H1 (cell line): ENCODE measurements at regions not wholly inside any gene's neighbourhood (a gene's known extent, or its start where the extent isn't known, plus 50 kb on each side); places are given as distances from the start of the nearest gene placed in this dataset.

ENCODE experiments used
- CTCF ChIA-PET: fragments of 300-600 bp; sonication (Branson Sonifier 250); formaldehyde crosslinking; loops from one replicate; lab custom pipeline; 2021; ENCODE audit not compliant: partially characterized antibody; lab: Charles Lee
- POLR2A ChIA-PET: fragments of 300-600 bp; sonication (Branson Sonifier 250); formaldehyde crosslinking; loops from one replicate; lab custom pipeline; 2021; ENCODE audit warnings: inconsistent platforms; ENCODE audit not compliant: partially characterized antibody; lab: Charles Lee
- DNase-seq, 2 experiments: peaks; one replicate each; pipeline versions ENCODE4 v3.0.0 to v3.0.0-alpha.2; 2010 to 2022; ENCODE audit warnings: low spot score in 2 of 2, low read depth in 1 of 2, mixed read lengths in 1 of 2
- FAIRE-seq: peaks from 2 replicates; lab custom pipeline; 2011; peaks lifted over from hg19 to GRCh38; lab: Jason Lieb, UNC
- H2AFZ ChIP-seq: 2 replicates; pipeline ENCODE4 v1.8.1; 2012; ENCODE audit warnings: low read length, inconsistent platforms
- H2AK5ac ChIP-seq: 2 replicates; pipeline ENCODE4 v1.6.1; 2013; ENCODE audit warnings: low read depth, low read length
- H2BK120ac ChIP-seq: replicated peaks from 2 replicates; pipeline ENCODE3; 2013; ENCODE audit warnings: low read depth, low read length, inconsistent platforms
- H2BK12ac ChIP-seq: 2 replicates; pipeline ENCODE4 v1.6.1; 2013; ENCODE audit warnings: low read depth, low read length
- H2BK15ac ChIP-seq: 2 replicates; pipeline ENCODE4 v1.6.1; 2013; ENCODE audit warnings: low read length
- H2BK20ac ChIP-seq: 2 replicates; pipeline ENCODE4 v1.6.1; 2013; ENCODE audit warnings: low read length
- H2BK5ac ChIP-seq: 2 replicates; pipeline ENCODE4 v1.6.1; 2013; ENCODE audit warnings: low read depth, low read length
- H3K14ac ChIP-seq: 2 replicates; pipeline ENCODE4 v1.6.1; 2013; ENCODE audit warnings: inconsistent platforms; ENCODE audit not compliant: insufficient read length
- H3K18ac ChIP-seq: 2 replicates; pipeline ENCODE4 v1.6.1; 2013; ENCODE audit warnings: low read length; ENCODE audit errors: extremely low read depth
- H3K23ac ChIP-seq: 2 replicates; pipeline ENCODE4 v1.6.1; 2013; ENCODE audit warnings: inconsistent platforms; ENCODE audit not compliant: insufficient read length
- H3K23me2 ChIP-seq: 2 replicates; pipeline ENCODE4 v1.6.1; 2013; ENCODE audit warnings: low read depth, low read length
- H3K27ac ChIP-seq: 2 replicates; pipeline ENCODE4 v1.6.1; 2011; ENCODE audit warnings: low read depth, low read length, inconsistent platforms
- H3K27me3 ChIP-seq, 4 experiments: replicated peaks in 1 of 4; 1 replicate in 1 of 4; 2 replicates in 3 of 4; pipeline versions ENCODE4 v1.6.1 to v1.8.1; 2011 to 2013; ENCODE audit warnings: low read length in 3 of 4, mild to moderate bottlenecking in 3 of 4, inconsistent platforms in 2 of 4, mixed read lengths in 2 of 4, moderate library complexity in 1 of 4; ENCODE audit not compliant: control insufficient read depth in 3 of 4, insufficient read depth in 3 of 4; ENCODE audit errors: extremely low read depth in 1 of 4
- H3K36me3 ChIP-seq, 4 experiments: 2 replicates each; pipeline versions ENCODE4 v1.6.1 to v1.8.1; 2011 to 2013; ENCODE audit warnings: mild to moderate bottlenecking in 4 of 4, low read length in 3 of 4, moderate library complexity in 2 of 4, control low read depth in 1 of 4, inconsistent platforms in 1 of 4; ENCODE audit not compliant: insufficient read depth in 4 of 4, control insufficient read depth in 2 of 4
- H3K4ac ChIP-seq: replicated peaks from 2 replicates; pipeline ENCODE3; 2013; ENCODE audit warnings: low read length, low read depth, mixed read lengths, inconsistent platforms; ENCODE audit not compliant: insufficient read length
- H3K4me1 ChIP-seq, 4 experiments: replicated peaks in 1 of 4; 1 replicate in 1 of 4; 2 replicates in 3 of 4; pipeline versions ENCODE4 v1.6.1 to v1.8.1; 2011 to 2013; ENCODE audit warnings: low read length in 3 of 4, inconsistent platforms in 2 of 4, mixed read lengths in 1 of 4; ENCODE audit not compliant: insufficient read depth in 4 of 4, control insufficient read depth in 3 of 4
- H3K4me2 ChIP-seq, 2 experiments: 2 replicates each; pipeline versions ENCODE4 v1.6.1 to v1.8.1; 2011 to 2013; ENCODE audit warnings: low read depth in 2 of 2, low read length in 2 of 2, control low read depth in 1 of 2, inconsistent platforms in 1 of 2, mild to moderate bottlenecking in 1 of 2; ENCODE audit not compliant: insufficient read depth in 1 of 2
- H3K4me3 ChIP-seq, 4 experiments: fragments of 200-600, 300-600 bp in 1 of 4; sonication (generic), shearing (Covaris generic), sonication (Bioruptor Twin) in 1 of 4; 2 replicates each; pipeline versions ENCODE4 v1.5.1 to v1.8.1; 2011 to 2016; ENCODE audit warnings: low read length in 4 of 4, low read depth in 3 of 4, control low read depth in 2 of 4, inconsistent platforms in 2 of 4, mild to moderate bottlenecking in 2 of 4, mixed read lengths in 1 of 4, moderate library complexity in 1 of 4; ENCODE audit not compliant: insufficient read depth in 2 of 4; ENCODE audit errors: extremely low read depth in 1 of 4
- H3K56ac ChIP-seq: replicated peaks from 2 replicates; pipeline ENCODE3; 2013; ENCODE audit warnings: low read depth, mild to moderate bottlenecking, mixed read lengths, low read length, inconsistent platforms; ENCODE audit not compliant: insufficient read length
- H3K79me1 ChIP-seq: 2 replicates; pipeline ENCODE4 v1.6.1; 2013; ENCODE audit warnings: low read depth, low read length, control low read depth
- H3K79me2 ChIP-seq, 2 experiments: 2 replicates each; pipeline versions ENCODE4 v1.6.1 to v1.8.1; 2012 to 2013; ENCODE audit warnings: low read length in 2 of 2, mild to moderate bottlenecking in 2 of 2, inconsistent platforms in 1 of 2; ENCODE audit not compliant: insufficient read depth in 2 of 2, control insufficient read depth in 1 of 2
- H3K9ac ChIP-seq, 4 experiments: replicated peaks in 1 of 4; 1 replicate in 1 of 4; 2 replicates in 3 of 4; pipeline versions ENCODE4 v1.6.1 to v1.8.1; 2011 to 2013; ENCODE audit warnings: low read depth in 3 of 4, low read length in 3 of 4, control low read depth in 2 of 4, mild to moderate bottlenecking in 2 of 4, moderate library complexity in 2 of 4, inconsistent platforms in 1 of 4; ENCODE audit errors: extremely low read depth in 1 of 4
- H3K9me3 ChIP-seq, 2 experiments: 2 replicates each; pipeline versions ENCODE4 v1.6.1 to v1.8.1; 2012 to 2013; ENCODE audit warnings: mild to moderate bottlenecking in 2 of 2, moderate library complexity in 2 of 2, control low read depth in 1 of 2, inconsistent platforms in 1 of 2, low read depth in 1 of 2, low read length in 1 of 2, mixed read lengths in 1 of 2; ENCODE audit not compliant: insufficient read depth in 2 of 2
- H4K20me1 ChIP-seq, 2 experiments: replicated peaks in 1 of 2; 2 replicates each; pipeline versions ENCODE3 to v1.8.1; 2011 to 2013; ENCODE audit warnings: inconsistent platforms in 2 of 2, low read length in 2 of 2, mild to moderate bottlenecking in 1 of 2; ENCODE audit not compliant: insufficient read depth in 2 of 2, control insufficient read depth in 1 of 2
- H4K5ac ChIP-seq: 2 replicates; pipeline ENCODE4 v1.6.1; 2013; ENCODE audit warnings: low read length, low read depth, mixed read lengths, inconsistent platforms; ENCODE audit not compliant: insufficient read length
- H4K8ac ChIP-seq: 2 replicates; pipeline ENCODE4 v1.8.0; 2013; ENCODE audit warnings: mild to moderate bottlenecking, moderate library complexity, low read length, inconsistent platforms; ENCODE audit not compliant: insufficient read depth; ENCODE audit errors: extremely low read depth
- H4K91ac ChIP-seq: replicated peaks from 2 replicates; pipeline ENCODE3; 2013; ENCODE audit warnings: low read length, mixed read lengths, inconsistent platforms; ENCODE audit not compliant: insufficient read length
- ASH2L ChIP-seq: fragments of 200-600, 300-600 bp; sonication (generic); IDR thresholded peaks from one replicate; pipeline ENCODE4 v1.7.1; 2017; ENCODE audit warnings: low read length
- BCL11A ChIP-seq, 2 experiments: IDR thresholded peaks; one replicate each; pipeline ENCODE4 v1.6.1; 2011; ENCODE audit warnings: low read depth in 2 of 2, low read length in 2 of 2, mild to moderate bottlenecking in 2 of 2
- CHD2 ChIP-seq: IDR thresholded peaks from 2 replicates; pipeline ENCODE4 v1.6.1; 2012; ENCODE audit warnings: low read length, improper control_type of control experiment
- CREB1 ChIP-seq: IDR thresholded peaks from 2 replicates; pipeline ENCODE4 v1.6.1; 2012; ENCODE audit warnings: inconsistent platforms
- EZH2 ChIP-seq: fragments of 200-600 bp; sonication (generic); IDR thresholded peaks from 2 replicates; pipeline ENCODE4 v1.7.1; 2012; ENCODE audit warnings: low read depth, mild to moderate bottlenecking, moderate library complexity, low read length, inconsistent platforms; ENCODE audit not compliant: severe bottlenecking
- POU5F1 ChIP-seq: IDR thresholded peaks from 2 replicates; pipeline ENCODE4 v1.6.1; 2011; ENCODE audit warnings: low read depth, mild to moderate bottlenecking, low read length, moderate library complexity
- RBBP5 ChIP-seq: IDR thresholded peaks from 2 replicates; pipeline ENCODE4 v1.7.1; 2012; ENCODE audit warnings: low read depth, mild to moderate bottlenecking, inconsistent platforms, low read length, moderate library complexity, borderline replicate concordance
- WGBS, 2 experiments: shearing (Covaris generic) in 1 of 2; methylation state at CpG; one replicate each; pipeline versions ENCODE4 v1.1.6 to v1.1.7; 2013 to 2015; ENCODE audit warnings: low lambda C conversion rate in 2 of 2, mixed read lengths in 2 of 2, inconsistent platforms in 1 of 2, low coverage in 1 of 2, missing lambda C conversion rate in 1 of 2; ENCODE audit not compliant: insufficient replicate concordance in 2 of 2, insufficient coverage in 1 of 2, insufficient read length in 1 of 2; ENCODE audit errors: extremely low coverage in 1 of 2, missing lambda C conversion rate in 1 of 2; 5-methylcytosine and 5-hydroxymethylcytosine counted together
- TF ChIP-seq, protein P1 (sequence below): IDR thresholded peaks from 2 replicates; pipeline ENCODE4 v1.6.1; 2011; ENCODE audit warnings: low read length, improper control_type of control experiment

DNA sequence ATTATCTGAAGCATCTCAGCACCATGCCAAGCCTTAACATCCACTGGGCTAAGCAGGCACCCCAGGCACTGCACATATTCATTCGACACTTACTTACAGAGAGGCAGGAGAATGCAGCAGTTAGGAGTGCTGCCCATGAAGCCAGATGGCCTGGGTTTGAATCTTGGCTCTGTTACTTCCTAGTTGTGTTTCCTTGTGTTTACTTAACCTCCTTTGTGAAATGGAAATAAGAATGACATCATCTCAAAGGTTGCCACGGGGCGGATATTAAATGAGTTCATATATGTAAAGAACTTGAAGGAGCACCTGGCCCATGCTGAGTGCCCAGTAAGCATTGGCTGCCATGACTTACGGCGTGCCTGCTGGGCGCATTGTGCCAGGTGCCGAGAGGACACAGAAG lies 565.2 kb downstream of the CDK5RAP2 start:
- Histone ChIP-seq H3K9ac (no peak overlapping the region), H2BK120ac (no peak overlapping the region), H3K23ac (no peak overlapping the region), H3K27ac (no peak overlapping the region), H3K36me3 (no peaks in the 10 kb centered on the region), H3K18ac (no peak overlapping the region), H3K23me2 (peaks cover 2% of the 10 kb centered on the region; the same call in 1 of the 2 replicates), H2BK15ac (no peak overlapping the region), H3K4me1 (no peaks in the 10 kb centered on the region), H2BK12ac (no peak overlapping the region), H3K56ac (no peak overlapping the region), H3K79me2 (no peaks in the 10 kb centered on the region), H3K4me3 (no peak overlapping the region), H3K79me1 (no peaks in the 10 kb centered on the region), H2AFZ (no peak overlapping the region), H3K27me3 (no peaks in the 10 kb centered on the region), H4K91ac (no peak overlapping the region), H3K9me3 (no peaks in the 10 kb centered on the region), H4K8ac (no peak overlapping the region), H3K4me2 (no peak overlapping the region), H3K4ac (no peak overlapping the region), H2AK5ac (no peak overlapping the region), H2BK5ac (no peak overlapping the region), H4K20me1 (no peaks in the 10 kb centered on the region), H2BK20ac (no peak overlapping the region), H4K5ac (no peak overlapping the region), H3K14ac (no peak overlapping the region)
- ChIA-PET POLR2A (no interaction called here), CTCF (interaction anchor here (2.5 kb wide), 1 partner anchor 17 kb away, joined by 16 read pairs; no protein-coding TSS in a partner anchor)
- WGBS, 2 experiments: 89% methylated on average over 7 of the region's 7 CpGs; no CpG with 5 or more reads in 1 of the 2 experiments
- no peak for DNase-seq
- TF ChIP-seq RBBP5 (no peak), EZH2 (no peak), CREB1 (no peak), BCL11A (IDR thresholded peaks at IDR 0.05; ENCODE audit: low read depth in 2 of 2, low read length in 2 of 2) (no peak), ASH2L (no peak), POU5F1 (no peak), CHD2 (no peak)
- TF ChIP-seq, protein P1, sequence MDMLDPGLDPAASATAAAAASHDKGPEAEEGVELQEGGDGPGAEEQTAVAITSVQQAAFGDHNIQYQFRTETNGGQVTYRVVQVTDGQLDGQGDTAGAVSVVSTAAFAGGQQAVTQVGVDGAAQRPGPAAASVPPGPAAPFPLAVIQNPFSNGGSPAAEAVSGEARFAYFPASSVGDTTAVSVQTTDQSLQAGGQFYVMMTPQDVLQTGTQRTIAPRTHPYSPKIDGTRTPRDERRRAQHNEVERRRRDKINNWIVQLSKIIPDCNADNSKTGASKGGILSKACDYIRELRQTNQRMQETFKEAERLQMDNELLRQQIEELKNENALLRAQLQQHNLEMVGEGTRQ: no peak
- no peak for FAIRE-seq
